ENCODE measurements at regions not wholly inside any gene's neighbourhood (a gene's known extent, or its start where the extent isn't known, plus 50 kb on each side); places are given as distances from the start of the nearest gene placed in this dataset.
A peak's percentile ranks its signal among the peaks of the same experiment; 100 is the strongest.

DNA sequence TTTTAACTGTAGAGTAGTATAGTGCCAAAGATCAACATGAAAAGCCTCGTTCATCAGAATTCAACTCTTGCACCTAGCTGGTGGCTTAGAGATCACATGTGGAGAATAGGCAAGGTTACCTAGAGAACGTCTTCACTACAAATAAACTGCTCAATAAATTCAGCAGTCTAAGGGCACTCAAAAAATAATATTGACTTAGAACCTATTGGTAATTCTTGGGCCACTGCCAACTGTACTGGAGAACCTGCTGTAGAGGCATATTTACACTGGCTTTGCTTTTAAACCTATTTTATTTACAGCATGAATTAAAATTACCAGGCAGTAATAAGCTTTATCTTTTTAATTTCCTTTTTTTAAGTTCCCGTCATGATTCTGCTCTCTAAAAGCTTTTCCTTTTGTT is 343.7 kb downstream of the PDHA2 start:
- DNase-seq (ENCODE audit: low spot score): no peak

DNA sequence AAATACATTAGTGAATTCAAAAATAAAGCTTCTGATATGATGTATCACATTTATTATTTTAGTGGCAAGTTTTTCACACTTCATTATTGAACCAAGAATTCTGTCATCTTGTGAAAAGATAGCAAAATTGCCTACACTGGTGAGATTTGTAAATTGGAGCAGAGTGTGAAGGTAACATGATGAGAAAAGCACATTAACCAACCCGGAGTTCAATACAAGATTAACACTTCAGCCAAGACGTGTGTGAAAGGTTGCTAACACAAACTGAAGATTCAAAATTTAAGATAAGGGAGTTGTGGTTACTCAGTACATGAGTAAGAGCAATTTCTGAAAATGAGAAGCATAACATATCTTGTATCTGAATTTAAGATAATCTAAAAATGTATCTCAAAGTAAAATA is 346.7 kb downstream of the PDHA2 start:
- no peak for DNase-seq (ENCODE audit: low spot score)

DNA sequence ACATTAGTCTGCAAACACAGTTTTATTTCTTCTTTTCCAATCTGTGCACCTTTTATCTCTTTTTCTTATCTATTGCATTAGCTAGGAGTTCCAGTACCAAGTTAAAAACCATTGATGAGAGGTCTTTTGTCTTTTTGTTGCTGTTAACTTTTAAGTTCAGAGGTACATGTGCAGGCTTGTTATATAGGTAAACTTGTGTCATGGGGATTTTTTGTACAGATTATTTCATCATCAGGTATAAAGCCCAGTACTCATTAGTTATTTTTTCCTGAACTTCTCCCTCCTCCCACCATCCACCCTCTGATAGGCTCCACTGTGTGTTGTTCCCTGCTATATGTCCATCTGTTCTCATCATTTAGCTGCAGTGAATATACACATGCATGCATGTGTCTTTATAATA is 349.9 kb downstream of the PDHA2 start:
- no peak for DNase-seq (ENCODE audit: low spot score)

- no peak for DNase-seq (ENCODE audit: low spot score)
Observed at GRCh38 chr4:96193061-96193460, 353.2 kb downstream of the PDHA2 start.

DNA sequence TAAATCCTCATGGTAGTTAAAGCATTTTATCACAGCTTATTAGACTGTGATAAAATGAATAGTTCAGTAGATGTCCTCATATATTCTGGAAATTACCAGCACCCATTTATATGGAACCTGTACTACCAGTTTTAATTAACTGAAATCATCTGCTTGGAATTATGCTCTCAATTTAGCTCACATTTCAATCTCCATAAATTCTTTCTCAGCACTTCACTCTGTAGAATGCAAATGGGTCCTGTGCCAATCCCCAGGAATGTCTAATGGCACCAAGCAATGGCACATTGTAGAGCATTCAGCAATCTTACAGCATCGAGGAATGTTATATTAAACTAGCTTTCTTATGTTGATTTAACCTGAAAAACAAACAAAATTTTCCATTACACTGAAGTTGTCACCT is 355.1 kb downstream of the PDHA2 start:
- DNase-seq (ENCODE audit: low spot score): no peak

DNA sequence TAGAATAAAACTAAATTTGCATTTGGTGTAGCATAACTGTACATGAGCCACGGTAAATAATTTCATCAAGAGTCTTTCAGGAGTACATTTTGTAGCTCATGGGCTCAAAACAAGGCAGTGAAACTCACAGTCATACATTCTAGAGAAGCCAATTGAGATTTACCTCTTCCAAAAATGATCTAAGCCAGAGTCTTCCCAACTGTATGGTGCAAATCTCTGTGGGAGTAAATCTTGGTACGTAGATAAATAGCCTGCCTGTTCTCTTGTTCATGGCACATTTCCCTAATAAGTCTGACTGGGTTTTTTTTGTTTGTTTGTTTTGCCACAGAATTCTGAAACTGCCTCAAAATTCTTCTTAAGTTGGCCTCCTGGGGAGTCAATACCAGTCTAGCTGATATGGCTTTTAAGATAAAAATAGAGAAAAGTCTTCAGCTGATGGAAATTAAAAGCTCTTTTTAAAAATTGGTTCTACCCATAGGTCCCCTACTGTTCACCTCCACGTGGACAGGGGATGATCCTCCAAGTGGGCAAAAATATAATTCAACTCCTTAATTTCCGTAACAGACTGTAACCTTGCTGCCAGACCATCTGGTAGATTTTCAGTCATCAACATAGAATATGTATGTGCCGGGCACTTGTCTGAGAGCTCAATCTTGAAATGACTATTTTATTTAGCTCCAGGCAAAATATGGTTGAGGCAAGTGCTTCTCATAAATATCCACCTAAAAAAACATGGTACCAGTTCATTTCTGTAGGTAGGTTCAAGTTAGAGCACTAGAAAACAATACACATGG is 365.4 kb downstream of the PDHA2 start:
- no peak for DNase-seq (ENCODE audit: low spot score)

DNA sequence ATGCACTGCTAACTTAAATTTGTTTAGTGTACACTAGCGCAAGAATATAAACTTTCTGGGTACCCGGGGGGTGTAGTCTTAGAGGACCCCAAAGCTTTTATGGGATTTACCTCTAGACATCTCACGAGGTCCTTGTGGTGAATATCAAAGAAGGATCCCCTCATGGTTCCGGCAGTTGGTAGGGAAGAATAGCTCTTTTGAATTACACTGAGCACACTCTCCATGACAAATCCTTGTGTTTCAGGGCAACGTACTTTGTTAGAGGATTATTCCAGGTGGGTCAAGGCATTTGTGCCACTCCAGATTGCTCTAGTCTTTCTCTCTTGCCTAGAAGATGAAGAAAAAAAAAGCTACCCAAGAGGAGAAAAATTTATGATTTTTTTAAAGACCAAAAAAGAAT is 387.6 kb downstream of the PDHA2 start:
- no peak for DNase-seq (ENCODE audit: low spot score)

- DNase-seq (ENCODE audit: low spot score): peak; percentile 2
Observed at GRCh38 chr4:96228463-96228862, 388.6 kb downstream of the PDHA2 start.

- DNase-seq (ENCODE audit: low spot score): no peak
Observed at GRCh38 chr4:96240041-96240440, 400.1 kb downstream of the PDHA2 start.

GRCh38 chr4:96241819-96242218 is 401.9 kb downstream of the PDHA2 start:
- DNase-seq (ENCODE audit: low spot score): no peak

DNA sequence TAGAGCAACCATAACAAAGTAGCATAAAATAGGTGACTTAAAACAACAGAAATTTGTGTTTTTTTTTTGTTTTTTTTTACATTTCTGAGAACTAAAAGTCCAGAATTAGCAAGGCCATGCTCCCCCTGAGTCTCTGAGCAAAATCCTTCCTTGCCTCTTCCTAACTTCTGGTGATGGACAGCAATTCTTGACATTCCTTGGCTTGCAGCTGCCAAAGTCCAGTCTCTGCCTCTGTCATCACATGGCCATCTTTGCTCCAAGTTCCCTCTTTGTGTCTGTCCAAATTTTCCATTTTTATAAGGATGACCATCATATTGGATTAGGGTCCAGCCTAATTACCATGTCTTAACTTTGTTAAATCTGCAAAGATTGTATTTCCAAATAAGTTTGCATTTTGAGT is 407.2 kb downstream of the PDHA2 start:
- DNase-seq (ENCODE audit: low spot score): no peak

GRCh38 chr4:96248225-96248624 is 408.3 kb downstream of the PDHA2 start:
- no peak for DNase-seq (ENCODE audit: low spot score)

GRCh38 chr4:96260064-96260682 is 420.3 kb downstream of the PDHA2 start:
- no peak for DNase-seq (ENCODE audit: low spot score)

DNA sequence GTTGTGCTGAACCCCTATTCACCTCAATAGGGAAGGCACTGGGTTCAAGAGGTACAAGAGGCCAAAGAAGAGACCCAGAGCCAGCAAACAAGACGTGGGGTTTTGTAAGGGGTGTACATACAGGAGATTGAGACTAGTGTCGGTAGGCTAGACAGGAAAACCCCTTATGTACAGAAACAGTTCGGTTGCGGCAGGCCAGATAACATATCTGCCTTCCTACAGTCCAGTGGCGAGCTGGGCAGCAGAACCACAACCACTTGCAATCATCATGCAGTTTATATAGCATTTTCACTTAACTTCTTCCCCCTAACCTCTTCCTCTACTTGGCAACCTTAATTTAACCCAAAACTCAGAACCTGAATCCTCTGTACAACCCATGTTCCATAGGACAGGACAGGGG is 422.2 kb downstream of the PDHA2 start:
- no peak for DNase-seq (ENCODE audit: low spot score)

DNA sequence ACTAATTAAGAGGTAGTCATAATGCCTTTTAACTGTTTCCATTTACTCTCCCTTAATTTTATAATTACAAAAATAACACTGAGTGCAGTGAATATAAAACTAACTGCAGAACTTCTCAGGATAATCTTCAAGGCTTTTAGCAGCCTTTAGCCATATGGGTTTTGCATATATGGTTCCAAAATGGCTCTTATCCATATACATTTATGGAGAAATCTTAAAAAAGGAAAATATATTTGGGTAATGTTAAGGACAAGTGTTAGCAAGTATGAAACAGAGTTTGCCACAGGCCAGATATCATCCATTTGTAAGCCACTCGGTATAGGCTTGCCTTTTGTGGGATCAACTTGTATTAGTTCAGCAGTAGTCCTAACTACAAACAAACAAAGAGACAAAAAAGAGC is 423.4 kb downstream of the PDHA2 start:
- DNase-seq (ENCODE audit: low spot score): no peak

DNA sequence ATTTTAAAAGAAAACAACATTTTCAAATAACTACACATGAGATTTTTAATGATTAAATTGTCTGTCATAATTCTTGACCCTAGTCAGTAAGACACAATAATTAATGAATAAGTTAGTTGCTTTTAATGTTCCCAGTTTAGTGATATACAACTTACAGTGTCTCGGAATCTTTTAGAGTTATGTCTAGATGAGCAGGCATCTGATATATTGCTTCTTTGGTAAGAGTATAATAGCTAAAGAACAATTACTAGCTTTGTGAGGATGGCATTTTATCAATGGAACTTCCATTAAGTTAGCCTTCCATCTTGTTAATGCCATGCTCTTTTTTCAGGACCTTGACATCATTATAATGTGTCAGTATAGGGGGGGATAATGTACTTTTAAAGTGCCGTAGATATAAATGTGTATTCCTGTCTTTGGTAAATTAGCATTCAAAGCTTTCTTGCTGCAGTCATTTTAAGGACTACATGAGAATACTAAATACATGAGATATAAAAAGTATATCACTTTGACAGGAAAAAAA is 425.1 kb downstream of the PDHA2 start:
- DNase-seq (ENCODE audit: low spot score): no peak

- DNase-seq (ENCODE audit: low spot score): no peak
Observed at GRCh38 chr4:96293806-96294205, 453.9 kb downstream of the PDHA2 start.

- no peak for DNase-seq (ENCODE audit: low spot score)
Observed at GRCh38 chr4:96295143-96295741, 455.3 kb downstream of the PDHA2 start.

DNA sequence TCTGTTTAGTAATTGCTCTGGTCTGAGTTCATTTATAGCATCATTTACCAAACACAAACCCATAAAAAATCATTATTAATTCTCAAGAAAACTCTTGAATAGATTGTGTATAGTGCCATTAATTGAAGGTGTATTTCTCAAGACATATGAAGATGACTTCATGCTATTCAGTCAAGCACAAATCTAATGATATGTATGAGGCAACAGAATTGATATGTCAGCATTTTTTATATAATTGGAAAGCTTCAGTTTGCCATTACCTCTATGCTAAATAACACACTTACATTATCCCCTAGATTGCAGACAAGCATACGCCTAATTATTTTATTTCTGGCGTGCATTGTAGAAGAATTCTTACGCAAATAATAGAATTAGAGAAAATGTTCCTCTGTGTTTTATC is 461.8 kb downstream of the PDHA2 start:
- DNase-seq (ENCODE audit: low spot score): no peak

DNA sequence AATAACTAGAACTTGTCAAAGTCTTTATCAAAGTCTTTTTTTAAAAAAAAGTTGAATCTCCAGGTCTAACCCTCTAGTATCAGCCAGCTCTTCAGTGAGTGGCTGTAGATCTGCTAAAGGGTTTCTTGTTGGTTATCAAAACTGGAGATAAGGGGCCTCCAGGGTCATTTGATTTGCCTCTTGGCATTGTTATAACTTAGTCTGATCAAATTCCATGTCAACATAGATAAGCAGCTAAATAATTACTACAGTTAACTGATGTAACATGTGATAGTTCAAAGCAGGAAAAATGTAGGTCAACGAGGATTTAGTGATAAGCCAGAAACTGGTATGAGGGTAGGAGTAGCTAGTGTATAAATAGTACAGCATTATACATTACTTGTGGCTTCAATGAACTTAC is 465.1 kb downstream of the PDHA2 start:
- DNase-seq (ENCODE audit: low spot score): no peak

DNA sequence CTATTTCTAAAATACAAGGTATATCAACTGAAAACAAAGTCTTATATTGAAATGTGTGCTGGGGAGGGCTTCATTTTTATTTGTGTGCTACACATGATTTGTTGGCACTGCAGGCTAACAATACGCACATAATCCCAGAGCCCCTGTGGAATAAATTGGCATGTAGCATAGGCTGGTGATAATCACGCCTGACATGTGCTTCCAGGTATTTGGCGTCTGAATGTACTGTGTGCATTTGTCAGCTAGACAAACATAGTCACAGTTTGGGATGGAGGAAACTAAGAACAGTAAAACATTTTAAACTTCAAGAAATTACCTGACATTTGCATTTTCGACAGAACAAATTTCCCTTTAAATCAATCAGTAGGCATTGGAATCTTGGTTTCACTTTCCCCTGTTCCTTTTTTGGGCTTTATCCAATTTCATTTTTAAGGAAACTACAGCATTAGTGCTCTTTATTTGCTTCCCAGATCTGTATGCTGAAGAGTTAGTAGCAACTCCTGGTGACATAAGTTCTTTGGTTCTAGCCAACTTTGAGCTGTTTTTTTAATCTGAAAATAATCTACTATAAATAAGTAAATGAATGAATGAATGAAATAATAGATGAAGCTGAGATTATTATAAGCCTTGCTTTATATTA is 472.3 kb downstream of the PDHA2 start:
- no peak for DNase-seq (ENCODE audit: low spot score)

DNA sequence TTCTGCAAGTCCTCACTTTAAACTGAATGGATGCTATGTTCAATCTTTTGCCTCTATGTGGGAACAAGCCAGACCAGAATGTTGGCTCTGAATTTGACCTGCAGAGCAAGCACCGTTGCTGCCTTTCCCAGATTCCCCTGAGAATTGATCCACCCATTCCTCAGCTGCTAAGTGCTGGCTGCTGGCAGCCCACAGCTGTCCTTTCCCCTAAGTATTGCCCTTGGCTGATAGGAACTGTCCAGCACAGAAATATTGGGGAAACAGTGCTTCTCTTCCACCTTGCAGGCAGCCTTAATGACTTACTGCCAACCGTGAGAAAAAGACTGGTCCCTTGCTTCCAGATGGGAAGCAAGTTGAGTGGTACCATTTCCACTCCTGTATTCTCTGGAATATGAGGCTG is 475.9 kb downstream of the PDHA2 start:
- DNase-seq (ENCODE audit: low spot score): peak; percentile 3

DNA sequence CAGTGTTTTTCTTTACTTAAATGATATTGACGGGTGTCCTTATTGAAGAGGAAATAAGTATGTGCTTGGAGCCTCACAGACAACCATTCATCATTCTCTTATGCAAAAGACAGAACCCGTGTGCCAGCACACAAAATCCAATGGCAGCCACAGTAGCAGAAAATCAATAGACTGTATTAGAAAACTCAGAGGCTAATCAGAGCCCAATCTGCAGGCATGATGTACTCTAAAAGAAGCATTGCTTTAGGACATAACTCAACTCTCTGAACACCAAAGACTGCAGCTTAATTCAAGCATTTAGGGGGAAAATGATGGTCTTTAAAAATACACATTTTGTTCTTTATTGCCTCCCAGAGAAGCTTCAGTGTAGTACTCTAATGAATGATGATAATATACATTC is 476.9 kb downstream of the PDHA2 start:
- no peak for DNase-seq (ENCODE audit: low spot score)

All from COLO829 (cell line).